HEK293 (cell line): ENCODE measurements at regions not wholly inside any gene's neighbourhood (a gene's known extent, or its start where the extent isn't known, plus 50 kb on each side); places are given as distances from the start of the nearest gene placed in this dataset.

ENCODE experiments used
- YY1 ChIP-seq: fragments of 450-650 bp; formaldehyde crosslinking; IDR thresholded peaks from 2 replicates; pipeline ENCODE4 v1.5.1; 2018; ENCODE audit warnings: missing biosample characterization, missing genetic modification characterization
- ZNF121 ChIP-seq: fragments of 450-650 bp; formaldehyde crosslinking; IDR thresholded peaks from 2 replicates; pipeline ENCODE4 v1.5.1; 2016; ENCODE audit warnings: missing biosample characterization, missing genetic modification characterization
- ZNF777 ChIP-seq: fragments of 450-650 bp; formaldehyde crosslinking; IDR thresholded peaks from 2 replicates; pipeline ENCODE4 v1.5.1; 2017; ENCODE audit warnings: missing biosample characterization, missing genetic modification characterization, borderline replicate concordance
- ZNF830 ChIP-seq: fragments of 450-650 bp; IDR thresholded peaks from 2 replicates; pipeline ENCODE4 v1.5.0; 2018; ENCODE audit warnings: missing biosample characterization, missing genetic modification characterization, low read depth, mild to moderate bottlenecking, moderate library complexity
- TF ChIP-seq, protein P1 (sequence below): fragments of 450-650 bp; formaldehyde crosslinking; IDR thresholded peaks from 2 replicates; pipeline ENCODE4 v1.5.1; 2016; ENCODE audit warnings: missing biosample characterization, missing genetic modification characterization
- TF ChIP-seq, protein P2 (sequence below): fragments of 450-650 bp; formaldehyde crosslinking; IDR thresholded peaks from 2 replicates; pipeline ENCODE4 v1.5.1; 2016; ENCODE audit warnings: missing biosample characterization, missing genetic modification characterization

DNA sequence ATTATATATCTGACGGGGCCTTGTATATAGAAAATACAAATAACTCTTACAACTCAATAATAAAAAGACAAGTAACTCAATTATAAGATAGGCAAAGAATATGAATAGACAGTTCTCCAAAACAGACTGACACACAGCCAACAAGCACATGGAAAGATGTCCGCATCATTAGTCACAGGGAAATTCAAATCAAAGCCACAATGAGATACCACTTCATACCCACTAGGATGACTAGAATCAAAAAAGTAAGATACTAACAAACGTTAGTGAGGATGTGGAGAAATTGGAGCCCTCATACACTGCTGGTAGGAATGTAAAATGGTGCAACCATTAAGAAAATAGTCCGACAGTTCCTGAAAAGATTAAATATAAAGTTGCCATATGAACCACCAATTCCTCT lies 115.7 kb downstream of the RCHY1 start:
- TF ChIP-seq ZNF777 (no peak), ZNF121 (tag by site-specific recombination) (no peak), YY1 (tag by site-specific recombination) (no peak), ZNF830 (no peak)
- TF ChIP-seq, protein P1, sequence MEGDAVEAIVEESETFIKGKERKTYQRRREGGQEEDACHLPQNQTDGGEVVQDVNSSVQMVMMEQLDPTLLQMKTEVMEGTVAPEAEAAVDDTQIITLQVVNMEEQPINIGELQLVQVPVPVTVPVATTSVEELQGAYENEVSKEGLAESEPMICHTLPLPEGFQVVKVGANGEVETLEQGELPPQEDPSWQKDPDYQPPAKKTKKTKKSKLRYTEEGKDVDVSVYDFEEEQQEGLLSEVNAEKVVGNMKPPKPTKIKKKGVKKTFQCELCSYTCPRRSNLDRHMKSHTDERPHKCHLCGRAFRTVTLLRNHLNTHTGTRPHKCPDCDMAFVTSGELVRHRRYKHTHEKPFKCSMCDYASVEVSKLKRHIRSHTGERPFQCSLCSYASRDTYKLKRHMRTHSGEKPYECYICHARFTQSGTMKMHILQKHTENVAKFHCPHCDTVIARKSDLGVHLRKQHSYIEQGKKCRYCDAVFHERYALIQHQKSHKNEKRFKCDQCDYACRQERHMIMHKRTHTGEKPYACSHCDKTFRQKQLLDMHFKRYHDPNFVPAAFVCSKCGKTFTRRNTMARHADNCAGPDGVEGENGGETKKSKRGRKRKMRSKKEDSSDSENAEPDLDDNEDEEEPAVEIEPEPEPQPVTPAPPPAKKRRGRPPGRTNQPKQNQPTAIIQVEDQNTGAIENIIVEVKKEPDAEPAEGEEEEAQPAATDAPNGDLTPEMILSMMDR = no peak
- TF ChIP-seq, protein P2, sequence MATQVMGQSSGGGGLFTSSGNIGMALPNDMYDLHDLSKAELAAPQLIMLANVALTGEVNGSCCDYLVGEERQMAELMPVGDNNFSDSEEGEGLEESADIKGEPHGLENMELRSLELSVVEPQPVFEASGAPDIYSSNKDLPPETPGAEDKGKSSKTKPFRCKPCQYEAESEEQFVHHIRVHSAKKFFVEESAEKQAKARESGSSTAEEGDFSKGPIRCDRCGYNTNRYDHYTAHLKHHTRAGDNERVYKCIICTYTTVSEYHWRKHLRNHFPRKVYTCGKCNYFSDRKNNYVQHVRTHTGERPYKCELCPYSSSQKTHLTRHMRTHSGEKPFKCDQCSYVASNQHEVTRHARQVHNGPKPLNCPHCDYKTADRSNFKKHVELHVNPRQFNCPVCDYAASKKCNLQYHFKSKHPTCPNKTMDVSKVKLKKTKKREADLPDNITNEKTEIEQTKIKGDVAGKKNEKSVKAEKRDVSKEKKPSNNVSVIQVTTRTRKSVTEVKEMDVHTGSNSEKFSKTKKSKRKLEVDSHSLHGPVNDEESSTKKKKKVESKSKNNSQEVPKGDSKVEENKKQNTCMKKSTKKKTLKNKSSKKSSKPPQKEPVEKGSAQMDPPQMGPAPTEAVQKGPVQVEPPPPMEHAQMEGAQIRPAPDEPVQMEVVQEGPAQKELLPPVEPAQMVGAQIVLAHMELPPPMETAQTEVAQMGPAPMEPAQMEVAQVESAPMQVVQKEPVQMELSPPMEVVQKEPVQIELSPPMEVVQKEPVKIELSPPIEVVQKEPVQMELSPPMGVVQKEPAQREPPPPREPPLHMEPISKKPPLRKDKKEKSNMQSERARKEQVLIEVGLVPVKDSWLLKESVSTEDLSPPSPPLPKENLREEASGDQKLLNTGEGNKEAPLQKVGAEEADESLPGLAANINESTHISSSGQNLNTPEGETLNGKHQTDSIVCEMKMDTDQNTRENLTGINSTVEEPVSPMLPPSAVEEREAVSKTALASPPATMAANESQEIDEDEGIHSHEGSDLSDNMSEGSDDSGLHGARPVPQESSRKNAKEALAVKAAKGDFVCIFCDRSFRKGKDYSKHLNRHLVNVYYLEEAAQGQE = no peak
